Pulmonary artery endothelial cell (primary cell): ENCODE measurements at regions not wholly inside any gene's neighbourhood (a gene's known extent, or its start where the extent isn't known, plus 50 kb on each side); places are given as distances from the start of the nearest gene placed in this dataset.
"Not testable (repeated sequence)": the region's sequence is repeated elsewhere in the genome, so short reads cannot be mapped to it uniquely, and the experiment has no call there.

Source experiments
- DNase-seq: peaks from one replicate; pipeline ENCODE4 v3.0.0-alpha.2; 2011; ENCODE audit warnings: low read depth, low spot score

DNA sequence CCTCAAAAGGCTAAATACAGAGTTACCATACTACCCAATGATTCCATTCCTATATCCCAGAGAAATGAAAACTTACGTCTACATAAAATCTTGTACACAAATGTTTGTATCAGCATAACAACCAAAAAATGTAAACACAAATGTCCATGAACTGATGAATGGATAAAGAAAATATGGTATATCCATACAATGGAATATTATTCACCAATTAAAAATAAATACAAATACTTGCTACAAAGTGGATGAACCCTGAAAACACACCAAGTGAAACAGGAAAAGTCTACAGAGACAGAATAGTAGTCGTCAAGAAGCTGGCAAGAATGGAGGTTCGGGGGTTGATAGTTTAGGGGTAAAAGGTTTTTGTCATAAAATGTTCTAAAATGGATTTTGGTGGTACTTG is 54.0 kb upstream of the ANKRD28 start:
- no peak for DNase-seq

DNA sequence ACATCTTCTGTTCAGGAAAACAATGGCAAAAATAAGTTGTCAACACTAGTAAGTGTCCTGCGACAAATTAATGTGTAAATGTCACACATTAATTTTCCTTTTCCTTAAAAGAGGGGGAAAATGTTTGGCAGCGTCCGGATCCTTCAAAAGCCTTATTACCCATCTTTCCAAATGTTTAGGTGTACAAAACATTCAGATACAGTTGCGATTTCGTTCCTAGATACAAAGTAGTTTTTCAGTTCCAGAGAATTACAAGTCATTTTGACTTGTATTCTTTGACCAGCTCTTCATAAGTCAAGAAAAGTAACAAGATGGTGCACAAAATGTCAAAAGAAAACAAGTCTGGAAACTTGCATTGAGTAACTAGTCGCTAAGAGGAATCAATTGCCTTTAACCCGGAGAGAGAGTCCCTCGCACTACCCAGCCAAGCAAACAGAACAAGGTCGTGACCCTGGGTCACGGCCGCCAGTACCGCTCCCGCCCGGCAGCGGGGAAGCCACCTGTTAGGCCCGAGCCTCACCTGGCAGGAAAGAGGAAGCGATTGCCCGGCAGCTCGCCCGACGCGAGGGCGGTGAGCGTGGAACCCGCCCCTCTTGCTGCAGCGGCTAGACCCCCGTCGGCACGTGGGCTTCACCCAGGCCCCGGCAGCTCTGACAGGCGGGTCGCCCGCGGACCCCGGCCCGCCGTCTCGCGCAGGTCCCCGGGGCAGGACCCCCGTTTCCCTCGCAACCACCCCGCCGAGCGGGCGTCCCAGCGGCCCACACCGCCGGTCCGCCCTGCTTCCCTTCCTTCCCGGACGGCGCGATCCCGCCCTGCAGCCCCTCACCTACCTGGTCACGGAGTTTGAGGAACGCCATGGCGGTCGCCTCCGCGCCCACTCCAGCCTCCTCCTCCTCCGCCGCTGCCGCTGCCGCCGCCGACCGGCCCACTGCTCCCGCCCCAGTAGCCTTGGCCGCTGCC is 61.0 kb upstream of the ANKRD28 start:
- DNase-seq: no peak

DNA sequence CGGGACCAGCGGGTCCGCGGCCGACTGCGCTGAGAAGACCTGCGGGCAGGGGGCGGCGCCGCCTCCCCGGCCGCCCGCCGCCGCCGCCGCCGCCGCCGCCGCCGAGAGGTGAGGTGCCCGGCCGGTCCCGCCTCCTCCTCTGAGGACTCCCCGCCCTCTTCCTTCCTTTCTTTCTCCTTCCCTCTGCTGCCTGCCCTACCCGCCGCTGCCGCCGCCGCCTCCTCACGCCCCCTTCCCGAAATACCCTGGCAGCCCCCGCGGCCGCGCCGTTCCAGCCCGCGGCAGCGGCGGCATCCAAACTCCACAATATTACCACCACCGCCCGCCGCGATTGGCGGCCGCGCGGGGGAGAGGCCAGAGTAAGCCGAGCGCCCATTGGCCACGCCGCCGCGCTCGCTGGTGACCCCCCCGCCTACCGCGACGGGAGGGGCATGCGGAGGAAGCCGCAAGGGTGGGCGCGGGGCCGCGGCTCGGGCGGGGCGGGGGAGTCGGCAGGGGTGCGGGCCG is 61.8 kb upstream of the ANKRD28 start:
- peak; percentile 26 for DNase-seq

DNA sequence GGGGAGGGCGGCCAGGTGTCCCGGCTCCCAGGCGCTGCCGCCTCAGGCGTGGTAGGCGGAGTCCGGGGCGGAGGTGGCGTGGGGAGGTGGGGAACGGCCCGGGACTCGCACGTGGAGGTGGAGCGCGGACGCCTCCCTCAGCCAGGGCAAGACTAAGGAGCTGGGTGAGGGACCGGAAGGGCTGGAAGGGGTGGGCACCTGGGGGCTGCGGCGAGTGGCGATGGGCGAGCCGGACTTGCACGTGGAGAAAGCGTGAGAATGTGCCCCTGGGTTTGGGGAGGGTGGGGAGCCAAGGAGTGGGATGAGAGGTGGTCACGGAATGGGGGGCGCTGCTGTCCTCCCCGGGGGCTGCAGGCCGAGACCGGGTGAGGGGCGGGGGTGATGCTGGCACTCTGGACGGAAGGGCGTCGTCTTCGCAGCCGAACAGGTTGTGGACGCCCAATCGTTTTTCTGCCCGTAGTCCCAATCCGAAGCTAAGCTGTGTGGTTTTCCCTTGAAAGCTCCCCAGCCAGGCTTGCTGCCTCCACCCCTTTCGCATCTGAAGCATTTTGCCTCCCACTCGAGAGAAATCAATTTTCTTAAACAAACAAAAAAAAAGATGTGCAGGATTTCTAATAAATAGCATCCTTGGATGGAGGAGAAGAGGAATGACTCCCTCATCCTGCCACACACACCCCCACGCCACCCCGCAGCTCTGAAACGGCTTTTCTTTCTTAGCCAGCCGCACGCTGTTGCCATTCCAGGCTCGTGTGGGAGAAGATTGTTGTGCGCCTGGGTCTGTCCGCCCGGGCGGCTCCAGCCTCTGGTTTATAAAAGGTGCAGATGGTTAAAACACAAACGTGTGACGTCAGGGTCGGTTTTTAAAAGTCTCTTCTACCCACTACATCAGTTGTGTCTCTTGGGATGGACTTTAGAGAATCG is 62.5 kb upstream of the ANKRD28 start:
- DNase-seq: no peak

DNA sequence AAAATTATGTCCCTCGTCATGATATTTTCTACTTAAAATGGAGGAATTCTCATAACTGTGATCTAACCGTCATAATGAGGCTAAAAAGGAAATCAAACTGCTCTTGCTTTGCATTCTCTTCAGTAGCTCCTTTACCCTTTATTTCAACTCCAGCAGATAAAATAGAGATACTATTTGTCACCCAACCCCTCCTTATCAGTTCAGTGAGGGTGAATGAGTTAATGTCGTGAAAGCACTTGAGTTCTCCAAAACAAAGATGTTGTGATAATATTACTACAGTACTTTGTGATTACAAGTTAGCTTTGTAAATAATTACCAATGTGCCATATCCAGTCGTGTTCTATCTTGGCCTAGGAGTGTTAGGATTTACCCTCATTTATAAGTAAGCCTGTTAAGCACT is 63.4 kb upstream of the ANKRD28 start:
- DNase-seq: no peak

DNA sequence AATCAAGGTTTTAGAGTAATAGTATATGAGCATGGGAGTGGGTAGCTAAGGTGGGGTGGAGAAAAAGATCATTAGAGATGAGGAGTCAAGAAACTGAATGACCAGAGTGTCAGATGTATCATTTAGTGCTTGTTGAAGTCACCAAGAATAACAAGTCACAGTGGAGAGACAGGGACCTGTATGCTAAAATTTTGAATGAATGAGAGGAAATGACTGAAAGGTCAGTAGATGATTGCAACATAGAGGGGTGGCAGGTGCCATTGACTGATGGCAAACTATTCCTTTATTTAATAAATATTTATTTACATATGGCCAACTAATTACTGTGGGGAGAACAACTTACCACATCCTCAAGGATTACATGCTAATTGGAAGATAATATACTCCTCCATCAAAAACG is 75.0 kb upstream of the ANKRD28 start:
- no peak for DNase-seq

DNA sequence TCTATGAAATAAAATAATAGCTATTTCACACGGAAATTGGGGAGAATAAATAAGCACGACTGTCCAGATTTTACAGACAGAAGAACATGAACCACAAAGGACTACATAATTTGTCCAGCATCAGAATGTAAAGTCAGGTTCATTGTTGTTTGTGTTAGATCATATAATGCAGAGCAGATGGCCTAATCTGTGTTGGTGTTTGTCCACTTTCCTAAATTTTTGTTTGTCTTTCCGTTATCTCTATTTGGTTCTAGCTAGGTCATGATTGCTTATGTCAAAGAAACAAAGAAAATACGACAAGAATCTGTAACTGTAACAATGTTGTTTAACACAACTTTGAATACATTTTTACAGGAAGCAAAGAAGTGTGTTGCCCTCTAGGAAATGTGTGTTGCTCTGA is 75.6 kb upstream of the ANKRD28 start:
- DNase-seq: no peak

DNA sequence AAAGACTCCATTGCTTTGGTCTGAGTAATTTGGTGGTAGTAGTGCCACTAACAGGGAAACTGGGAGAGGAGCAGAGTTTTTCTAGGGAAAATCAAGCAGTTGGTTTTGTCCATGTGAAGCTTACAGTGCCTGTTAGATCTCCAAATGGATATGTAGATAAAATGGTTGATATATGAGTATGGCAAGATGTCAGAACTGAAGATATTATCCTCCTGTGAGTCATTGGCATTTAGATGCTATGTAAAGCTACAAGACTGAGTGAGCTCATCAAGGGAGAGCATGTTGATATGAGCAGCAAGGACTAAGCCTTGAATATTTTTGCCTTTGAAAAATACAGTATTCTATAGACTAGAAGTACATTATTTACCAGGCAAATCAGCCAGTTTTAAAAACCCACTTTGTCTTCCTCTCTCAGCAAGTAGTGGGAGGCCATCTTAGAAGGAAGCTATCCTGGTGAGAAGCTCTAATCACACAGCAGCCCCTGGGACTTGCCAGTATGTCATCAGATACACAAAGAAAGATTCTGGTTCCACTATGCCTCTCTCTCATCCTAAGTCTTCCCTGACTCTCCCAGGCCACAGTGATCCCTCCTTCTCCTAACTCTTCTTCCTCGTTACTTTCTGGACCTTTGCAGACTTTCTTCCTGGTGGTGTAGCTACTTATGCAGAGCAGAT is 77.4 kb upstream of the ANKRD28 start:
- DNase-seq: no peak

DNA sequence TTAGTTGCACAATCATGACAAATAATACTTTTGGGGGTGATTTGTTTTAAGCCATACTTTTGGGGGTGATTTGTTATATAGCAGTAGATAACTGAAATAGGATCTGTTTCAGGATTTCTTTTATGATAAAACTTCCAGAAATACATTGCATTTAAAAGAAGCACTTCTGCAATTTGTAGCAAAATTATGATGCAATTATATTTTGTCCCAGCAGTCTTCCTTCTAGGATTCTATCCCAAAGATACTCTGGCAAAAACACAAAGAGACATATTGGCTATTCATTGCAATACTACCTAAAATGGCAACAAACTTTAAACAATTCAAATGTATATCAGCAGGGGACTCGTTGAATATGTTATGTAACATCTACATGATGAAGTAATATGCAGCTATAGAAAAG is 78.9 kb upstream of the ANKRD28 start:
- DNase-seq: no peak

DNA sequence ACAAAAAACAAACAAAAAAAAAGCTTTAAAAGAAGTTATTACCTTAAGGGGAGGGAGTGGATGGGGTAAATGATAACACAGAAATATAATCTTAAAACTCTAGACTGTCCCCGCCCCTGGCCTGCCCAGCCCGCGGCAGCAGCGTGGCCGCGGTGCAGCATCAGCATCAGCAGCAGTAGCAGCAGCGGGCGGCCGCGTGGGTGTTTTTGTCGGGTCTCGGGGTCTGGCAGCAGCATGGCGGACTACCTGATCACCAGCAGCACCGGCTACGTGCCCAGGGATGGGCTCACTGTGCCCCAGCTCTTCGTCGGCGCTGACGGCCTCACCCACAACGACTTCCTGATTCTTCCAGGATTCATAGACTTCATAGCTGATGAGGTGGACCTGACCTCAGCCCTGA is 80.0 kb upstream of the ANKRD28 start:
- no peak for DNase-seq

DNA sequence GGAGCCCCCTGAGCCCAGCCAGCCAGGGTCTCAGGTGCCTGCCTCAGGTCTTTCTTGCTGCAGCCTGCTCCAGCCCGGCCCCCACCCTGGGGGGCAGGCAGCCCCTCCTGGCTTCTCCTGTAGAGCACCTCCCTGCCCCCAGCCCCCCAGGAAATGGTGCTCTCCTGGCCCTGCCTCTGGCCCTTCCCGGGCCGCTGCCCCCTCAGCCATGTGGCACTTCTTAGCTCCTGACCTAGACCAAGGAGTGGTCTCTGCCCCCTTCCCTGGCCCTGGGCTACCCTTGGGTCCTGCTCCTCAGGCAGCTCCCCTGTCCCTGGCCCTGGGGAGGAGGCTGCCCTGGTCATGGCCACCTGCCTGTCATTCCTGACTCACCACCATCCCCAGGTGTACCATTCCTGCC is 82.0 kb upstream of the ANKRD28 start:
- DNase-seq: not testable (repeated sequence)

DNA sequence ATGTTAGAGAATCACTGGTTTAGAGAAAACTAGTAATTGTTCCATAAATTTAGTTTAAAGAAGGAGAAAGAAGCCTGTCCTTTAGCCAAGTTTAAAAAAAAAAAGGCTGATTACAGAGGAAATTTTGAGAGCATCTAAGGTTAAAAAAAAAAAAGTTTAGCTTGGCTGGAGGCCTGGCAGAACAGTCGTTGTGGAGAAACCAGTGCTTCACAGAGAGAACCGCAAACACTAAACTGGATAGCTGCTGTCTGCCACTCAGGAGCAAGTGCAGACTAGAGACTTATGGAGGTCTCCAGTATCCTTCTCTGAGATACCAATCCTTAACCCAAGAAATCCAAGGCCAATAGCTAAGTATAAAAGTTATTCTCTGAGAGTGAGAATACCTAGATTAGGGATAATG is 84.8 kb upstream of the ANKRD28 start:
- no peak for DNase-seq

DNA sequence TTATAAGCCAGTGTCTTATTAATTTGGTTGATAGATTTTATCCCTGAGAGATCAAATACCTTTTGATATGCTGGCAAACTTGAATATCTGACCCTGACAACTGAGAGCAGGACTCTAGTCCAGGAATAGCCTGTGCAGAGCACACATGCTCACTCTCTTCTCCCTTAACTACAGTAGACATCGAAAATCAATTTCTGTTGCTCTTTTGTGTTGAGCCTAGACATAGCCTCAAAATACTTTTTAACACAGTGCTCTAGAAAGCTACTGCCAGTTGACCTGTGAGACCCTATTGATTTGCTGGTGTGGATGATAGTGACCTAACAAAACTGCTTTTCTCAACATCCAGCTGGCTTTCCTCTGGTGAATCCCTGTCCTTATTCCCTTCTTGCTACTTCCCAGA is 86.4 kb upstream of the ANKRD28 start:
- DNase-seq: no peak

DNA sequence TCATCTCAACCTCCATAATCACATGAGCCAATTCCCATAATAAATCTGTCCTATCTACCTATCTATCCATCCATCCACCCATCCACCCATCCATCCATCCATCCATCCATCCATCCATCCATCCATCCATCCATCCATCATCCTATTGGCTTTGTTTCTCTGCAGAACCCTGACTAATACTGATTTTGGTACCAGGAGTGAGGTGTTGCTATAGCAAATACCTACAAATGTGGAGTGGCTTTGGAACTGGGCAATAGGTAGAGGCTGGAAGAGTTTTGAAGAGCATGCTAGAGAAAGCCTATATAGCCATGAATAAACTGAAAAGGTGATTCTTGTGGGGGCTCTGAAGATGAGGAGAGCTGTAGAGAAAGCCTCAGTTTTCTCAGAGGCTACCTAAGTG is 88.7 kb upstream of the ANKRD28 start:
- DNase-seq: no peak

DNA sequence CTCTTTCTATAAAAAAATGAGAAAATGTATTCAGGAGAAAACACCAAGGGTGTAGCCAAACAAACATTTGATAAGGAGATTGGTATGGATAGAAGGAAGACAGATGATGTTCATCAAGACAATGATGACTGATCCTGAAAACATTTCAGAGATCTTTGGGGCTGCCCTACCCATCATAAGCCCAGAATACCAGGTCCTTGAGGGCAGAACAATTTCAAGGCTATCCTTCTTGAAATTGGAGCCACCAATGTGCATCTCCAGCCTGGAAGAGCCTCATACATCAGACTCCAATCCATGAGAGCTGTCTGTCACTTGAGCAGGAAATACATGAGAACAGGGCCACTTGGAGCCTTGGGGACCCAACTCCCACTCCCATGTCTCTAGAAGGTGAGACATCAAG is 89.5 kb upstream of the ANKRD28 start:
- no peak for DNase-seq

DNA sequence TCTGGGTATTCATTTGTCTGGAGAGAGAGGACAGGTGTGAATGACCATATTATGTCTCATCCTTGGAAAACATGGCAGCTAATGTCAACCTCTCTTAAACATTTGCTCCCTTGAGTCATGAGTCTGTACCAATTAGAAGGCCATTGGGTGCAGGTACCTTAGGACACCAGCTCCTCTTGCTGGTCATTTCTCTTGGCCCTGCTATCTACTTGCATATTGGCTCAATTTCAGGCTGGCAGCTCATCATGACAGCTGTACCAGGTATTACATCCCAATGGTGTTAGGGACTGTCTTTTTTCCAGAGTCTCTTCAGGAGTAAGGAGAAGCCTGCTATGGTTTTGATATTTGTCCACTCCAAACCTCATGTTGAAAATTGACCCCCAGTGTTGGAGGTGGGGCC is 92.2 kb upstream of the ANKRD28 start:
- DNase-seq: no peak

DNA sequence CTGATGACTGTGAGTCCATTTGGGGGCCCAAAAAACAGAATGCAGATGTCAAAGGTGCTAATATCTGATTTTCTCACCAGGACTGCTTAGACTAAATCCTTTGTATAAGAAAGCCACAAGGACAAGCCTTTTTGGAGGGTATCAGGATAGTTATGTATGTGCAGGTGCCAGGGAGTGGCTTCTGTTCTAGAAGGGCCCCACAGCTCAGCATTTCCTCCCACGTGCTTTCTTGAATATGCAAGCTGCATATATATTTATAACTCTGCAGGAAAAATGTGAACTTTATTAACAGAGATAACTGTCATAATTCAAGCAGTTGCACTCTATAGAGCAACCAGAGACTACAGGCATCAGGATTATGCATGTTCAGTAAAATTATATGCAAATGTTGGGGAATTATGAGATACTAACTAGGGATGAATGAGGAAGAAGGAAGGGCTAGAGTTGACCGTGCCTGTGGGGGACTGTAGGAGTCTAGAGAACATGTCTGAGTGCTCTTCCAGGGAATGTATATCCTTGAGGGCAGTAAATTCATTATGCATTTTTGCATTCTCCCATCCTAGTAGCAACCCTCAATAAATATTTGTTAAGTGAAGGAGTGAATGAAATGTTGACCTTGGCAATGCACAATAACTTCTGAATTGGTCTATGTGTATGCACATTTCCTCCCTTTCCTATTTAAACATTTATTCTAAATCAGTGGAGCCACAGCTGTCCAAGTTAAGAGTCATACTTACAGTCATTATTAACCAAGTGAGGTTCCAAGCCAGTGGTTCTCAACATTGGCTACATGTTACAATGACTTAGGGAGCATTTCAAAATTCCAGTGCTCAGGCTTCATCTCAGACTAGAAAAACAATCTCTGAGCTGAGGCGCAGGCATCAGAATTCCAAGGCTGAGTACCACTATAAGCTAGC is 94.8 kb upstream of the ANKRD28 start:
- DNase-seq: no peak

DNA sequence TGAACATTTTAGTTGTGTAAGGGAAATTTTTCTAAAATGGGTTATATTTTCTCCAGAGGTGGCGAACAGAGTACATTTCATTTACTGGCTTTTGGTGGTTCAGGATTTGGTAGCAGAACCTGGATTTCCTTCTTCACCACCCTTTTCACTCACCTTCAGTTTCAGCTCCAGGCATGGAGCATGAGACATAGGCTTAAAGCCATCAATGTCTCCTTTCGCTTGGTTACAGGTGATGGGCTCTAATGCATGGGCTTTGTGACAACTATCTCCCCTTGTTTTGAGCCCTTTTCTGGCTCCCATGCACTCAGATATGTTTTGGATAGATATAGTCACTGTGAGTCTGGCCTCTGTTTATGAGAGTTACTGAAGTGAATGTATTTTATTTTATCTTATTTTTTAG is 96.6 kb upstream of the ANKRD28 start:
- no peak for DNase-seq

DNA sequence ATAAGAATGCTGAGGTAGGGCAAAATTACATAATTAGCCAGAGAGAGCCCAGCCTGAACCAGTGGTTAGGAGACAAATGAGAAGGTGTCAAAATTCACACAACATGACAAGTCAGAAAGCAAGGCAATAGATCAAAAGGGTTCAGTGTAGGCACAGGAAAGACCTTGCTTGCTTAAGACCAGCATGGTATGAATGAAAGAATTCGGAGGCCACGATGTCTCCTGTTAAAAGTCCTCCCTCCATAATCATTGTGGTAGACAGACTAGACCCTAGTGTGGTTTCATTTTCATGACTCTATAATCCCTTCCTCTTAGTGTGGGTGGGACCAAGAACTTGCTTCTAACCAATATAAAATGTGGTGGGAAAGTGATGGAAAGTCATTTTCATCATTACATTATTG is 98.7 kb upstream of the ANKRD28 start:
- no peak for DNase-seq

DNA sequence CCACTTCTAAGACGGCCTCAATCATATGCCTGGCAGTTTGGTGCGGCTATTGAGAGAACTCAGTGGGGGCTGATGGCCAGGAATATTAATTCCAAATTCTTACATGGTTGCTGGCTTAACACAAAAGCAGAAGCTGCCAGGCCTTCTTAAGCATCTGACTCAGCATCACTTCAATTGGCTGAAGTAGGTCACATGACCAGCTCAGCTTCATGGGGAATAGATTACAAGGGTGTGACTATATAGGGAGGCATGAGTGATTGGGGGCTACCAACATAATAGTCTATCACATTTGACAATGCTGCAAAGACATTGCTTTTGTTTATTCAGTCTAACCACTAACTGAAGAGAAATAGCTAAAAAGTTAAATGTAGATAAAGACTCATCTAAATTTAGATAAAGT is 101.6 kb upstream of the ANKRD28 start:
- no peak for DNase-seq

DNA sequence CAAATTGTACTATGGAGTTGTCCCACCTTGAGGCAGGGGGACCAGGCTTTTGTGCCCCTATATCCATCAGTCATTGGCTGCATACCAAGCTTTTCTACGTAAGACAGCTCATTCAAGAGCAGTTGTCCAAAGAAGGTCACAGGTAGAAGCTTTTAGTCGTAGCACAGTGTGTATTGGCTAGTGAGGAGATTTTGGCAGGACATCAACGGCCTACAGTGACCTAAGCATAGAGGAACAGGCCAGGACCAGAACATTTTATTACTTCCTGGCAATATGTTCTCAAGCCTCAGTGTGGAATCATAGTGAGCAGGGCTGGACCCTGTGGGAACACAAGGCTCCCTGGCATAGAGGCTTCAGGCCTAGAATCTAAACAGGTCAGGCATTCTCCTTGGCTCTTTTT is 105.4 kb upstream of the ANKRD28 start:
- DNase-seq: no peak
